HepG2 (cell line): ENCODE measurements at regions not wholly inside any gene's neighbourhood (a gene's known extent, or its start where the extent isn't known, plus 50 kb on each side); places are given as distances from the start of the nearest gene placed in this dataset.

Experiments
- ATAC-seq: fragments of 200-7000 bp; cut with Tn5 transposase; 3 replicates; pipeline ENCODE4 v1.9.1; 2020; ENCODE audit warnings: mild to moderate bottlenecking, moderate library complexity
- BruUV-seq: library from RNA; stranded (reverse); fragments of 400-500 nt; replicated peaks from 2 replicates; lab custom pipeline; 2021; lab: Mats Ljungman, UMichigan
- CTCF ChIA-PET: fragments of 300-600 bp; formaldehyde crosslinking; extraction: SDS; loops from one replicate; lab custom pipeline; 2021; ENCODE audit warnings: low total read pairs, inconsistent platforms, low intra/inter-chr PET ratio; lab: Yijun Ruan, JAX
- POLR2A ChIA-PET: fragments of 350-600 bp; sonication (Branson Sonifier 250); formaldehyde crosslinking; loops from one replicate; lab custom pipeline; 2020; ENCODE audit warnings: antibody characterized with exemption, inconsistent platforms; lab: Yijun Ruan, JAX
- DNase-seq: peaks from one replicate; pipeline ENCODE4 v3.0.0-alpha.2; 2015; ENCODE audit warnings: low spot score
- FAIRE-seq: peaks from 3 replicates; lab custom pipeline; 2011; peaks lifted over from hg19 to GRCh38; lab: Jason Lieb, UNC
- H2AFZ ChIP-seq: one replicate; pipeline ENCODE4 v1.6.1; 2011; ENCODE audit warnings: low read length, inconsistent platforms
- H3K27ac ChIP-seq: fragments of 300-600 bp; 3 replicates; pipeline ENCODE4 v1.8.0; 2011; ENCODE audit warnings: mixed run types, mild to moderate bottlenecking, mixed read lengths, low read length, inconsistent platforms; ENCODE audit not compliant: insufficient read depth; ENCODE audit errors: extremely low read length
- H3K27me3 ChIP-seq, 2 experiments: fragments of 200-600 bp in 1 of 2; 2 replicates in 1 of 2; 3 replicates in 1 of 2; pipeline versions ENCODE4 v1.6.0 to v1.8.0; 2011; ENCODE audit warnings: low read length in 2 of 2, mild to moderate bottlenecking in 2 of 2, moderate library complexity in 2 of 2, inconsistent platforms in 1 of 2; ENCODE audit not compliant: insufficient read depth in 2 of 2, control insufficient read depth in 1 of 2
- H3K36me3 ChIP-seq, 2 experiments: fragments of 200-600 bp in 1 of 2; replicated peaks in 1 of 2; 2 replicates in 1 of 2; 3 replicates in 1 of 2; pipeline versions ENCODE4 v1.5.1 to v1.8.0; 2011; ENCODE audit warnings: low read length in 2 of 2, inconsistent platforms in 1 of 2; ENCODE audit not compliant: insufficient read depth in 2 of 2, control insufficient read depth in 1 of 2
- H3K4me1 ChIP-seq: 2 replicates; pipeline ENCODE4 v1.5.1; 2012; ENCODE audit warnings: low read length, inconsistent platforms; ENCODE audit not compliant: insufficient read depth
- H3K4me2 ChIP-seq: 2 replicates; pipeline ENCODE4 v1.6.0; 2011; ENCODE audit warnings: low read depth, low read length, inconsistent platforms
- H3K4me3 ChIP-seq, 3 experiments: fragments of 200-600 bp in 1 of 3; sonication (generic), shearing (Covaris generic) in 1 of 3; replicated peaks in 1 of 3; 2 replicates each; pipeline ENCODE4 v1.5.1; 2011 to 2016; ENCODE audit warnings: low read length in 3 of 3, inconsistent platforms in 2 of 3, low read depth in 2 of 3, mild to moderate bottlenecking in 2 of 3, control low read depth in 1 of 3, mixed read lengths in 1 of 3; ENCODE audit not compliant: insufficient read depth in 1 of 3
- H3K79me2 ChIP-seq: one replicate; pipeline ENCODE4 v1.6.1; 2011; ENCODE audit warnings: low read length, inconsistent platforms; ENCODE audit not compliant: insufficient read depth
- H3K9ac ChIP-seq: 2 replicates; pipeline ENCODE4 v1.6.0; 2011; ENCODE audit warnings: mild to moderate bottlenecking, low read depth, low read length, inconsistent platforms; ENCODE audit not compliant: insufficient read depth
- H3K9me3 ChIP-seq: 2 replicates; pipeline ENCODE4 v1.5.1; 2012; ENCODE audit warnings: mild to moderate bottlenecking, low read length
- H4K20me1 ChIP-seq: 2 replicates; pipeline ENCODE4 v1.6.0; 2011; ENCODE audit warnings: inconsistent platforms, mild to moderate bottlenecking, low read length, moderate library complexity; ENCODE audit not compliant: insufficient read depth
- MAFK ChIP-seq, 2 experiments: IDR thresholded peaks in 1 of 2; conservative IDR thresholded peaks in 1 of 2; 2 replicates each; pipeline ENCODE4 v1.6.1; 2011; ENCODE audit warnings: improper control_type of control experiment in 2 of 2, low read length in 2 of 2
- NFATC3 ChIP-seq: sonication (generic); formaldehyde crosslinking; IDR thresholded peaks from 2 replicates; pipeline ENCODE4 v1.5.1; 2020; ENCODE audit warnings: mild to moderate bottlenecking, missing genetic modification reagents
- TCF7 ChIP-seq: sonication (generic); IDR thresholded peaks from 2 replicates; pipeline ENCODE4 v1.6.1; 2016; ENCODE audit warnings: antibody characterized with exemption, low read depth
- ZNF317 ChIP-seq: sonication (generic); formaldehyde crosslinking; IDR thresholded peaks from 2 replicates; pipeline ENCODE4 v1.5.0; 2020; ENCODE audit warnings: mild to moderate bottlenecking, missing genetic modification reagents
- ZNF382 ChIP-seq: sonication (generic); formaldehyde crosslinking; IDR thresholded peaks from 2 replicates; pipeline ENCODE4 v1.5.0; 2020; ENCODE audit warnings: missing genetic modification reagents, mild to moderate bottlenecking, borderline replicate concordance
- ZNF547 ChIP-seq: sonication (generic); formaldehyde crosslinking; IDR thresholded peaks from 2 replicates; pipeline ENCODE4 v1.5.1; 2020; ENCODE audit warnings: mild to moderate bottlenecking, missing genetic modification reagents
- ZNF569 ChIP-seq: sonication (generic); formaldehyde crosslinking; IDR thresholded peaks from 2 replicates; pipeline ENCODE4 v1.5.0; 2020; ENCODE audit warnings: mild to moderate bottlenecking, missing genetic modification reagents, moderate library complexity, borderline replicate concordance
- ZNF704 ChIP-seq: sonication (generic); formaldehyde crosslinking; IDR thresholded peaks from 2 replicates; pipeline ENCODE4 v1.8.1; 2023; ENCODE audit warnings: mild to moderate bottlenecking, inconsistent platforms, moderate library complexity, missing genetic modification reagents, borderline replicate concordance
- ZSCAN5A ChIP-seq: sonication (generic); formaldehyde crosslinking; IDR thresholded peaks from 2 replicates; pipeline ENCODE4 v1.8.0; 2022; ENCODE audit warnings: mild to moderate bottlenecking, missing genetic modification reagents, borderline replicate concordance
- WGBS: methylation state at CpG from one replicate; pipeline ENCODE4 v1.1.6; 2017; ENCODE audit warnings: low lambda C conversion rate; 5-methylcytosine and 5-hydroxymethylcytosine counted together
- in situ Hi-C: cut with HindIII; loops from 2 replicates; pipeline ENCODE4 v1.10.0; 2017; ENCODE audit warnings: low pct_unique_long_range_greater_than_20kb; ENCODE audit not compliant: extremely low pct_ligation_motif_present
- intact Hi-C: fragments of 100-400 bp; cut with micrococcal nuclease; formaldehyde crosslinking; loops from one replicate; pipeline ENCODE4 v1.10.0; 2022; ENCODE audit not compliant: unreplicated experiment

- TF ChIP-seq ZNF547, result no peak
These were observed 529.5 kb downstream of the AGTPBP1 start (continued) for GRCh38 chr9:85212209-85212608.

- H3K27me3 ChIP-seq, result no peaks in the 10 kb centered on the region
- no peak overlapping the region for H2AFZ ChIP-seq
- H3K4me2 ChIP-seq, result no peak overlapping the region
- intact Hi-C loops, result no loop called here
- FAIRE-seq, result no peak
- H3K4me1 ChIP-seq, result no peaks in the 10 kb centered on the region
- ChIA-PET CTCF (no interaction called here), POLR2A (no interaction called here)
- H3K9ac ChIP-seq, result no peak overlapping the region
- H3K36me3 ChIP-seq, result no peaks in the 10 kb centered on the region
- DNase-seq, result no peak
- H3K27ac ChIP-seq, result no peak overlapping the region
- no peaks in the 10 kb centered on the region for H4K20me1 ChIP-seq
- no peak for TF ChIP-seq ZSCAN5A (CRISPR knock-in tag)
- TF ChIP-seq TCF7, result no peak
- no peak for TF ChIP-seq ZNF317 (CRISPR knock-in tag)
- no peak for TF ChIP-seq ZNF569 (CRISPR knock-in tag)
- TF ChIP-seq ZNF382, result no peak
- no peak for TF ChIP-seq MAFK (conservative IDR thresholded peaks at IDR 0.05 in 1 of 2, IDR thresholded peaks at IDR 0.05 in 1 of 2; ENCODE audit: low read length in 2 of 2)
- no peak for TF ChIP-seq ZNF704
- no peak for TF ChIP-seq NFATC3 (CRISPR knock-in tag)
- ATAC-seq, result no peak
- H3K79me2 ChIP-seq, result no peaks in the 10 kb centered on the region
- in situ Hi-C loops, result no loop called here
- 7% methylated on average over 1 of the region's 1 CpG for WGBS
- peaks cover 6% of the 10 kb centered on the region; the same call in 1 of the 2 replicates for H3K9me3 ChIP-seq
- BruUV-seq, result no TSS peak
- H3K4me3 ChIP-seq, result no peak overlapping the region
These were observed 533.1 kb downstream of the AGTPBP1 start for GRCh38 chr9:85208666-85209065.
